ENCODE measurements at regions not wholly inside any gene's neighbourhood (a gene's known extent, or its start where the extent isn't known, plus 50 kb on each side); places are given as distances from the start of the nearest gene placed in this dataset.
A peak's percentile ranks its signal among the peaks of the same experiment; 100 is the strongest.

DNA sequence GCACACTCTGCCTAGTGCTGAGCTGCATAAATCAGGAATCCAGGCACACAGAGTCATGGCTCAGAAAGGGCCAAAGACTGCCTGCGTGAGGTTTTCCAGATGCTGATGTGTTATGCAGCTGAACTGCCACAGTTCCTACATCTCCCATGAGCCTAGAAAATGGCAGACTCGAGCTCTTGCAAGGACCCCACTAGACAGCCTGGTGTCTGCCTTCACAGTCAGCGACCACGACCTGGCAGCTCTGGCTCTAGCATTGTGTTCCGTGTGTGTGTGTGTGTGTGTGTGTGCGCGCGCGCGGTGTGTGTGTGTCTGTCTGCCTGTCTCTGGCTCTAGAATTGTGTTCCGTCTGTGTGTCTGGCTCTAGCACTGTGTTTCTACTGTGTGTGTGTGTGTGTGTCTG lies 203.6 kb upstream of the AGTR2 start:
- H3K4me3 ChIP-seq (ENCODE audit: insufficient read depth in 1 of 2, low read depth in 1 of 2, low read length in 2 of 2), result no peak overlapping the region
- H2AFZ ChIP-seq (ENCODE audit: low read depth, low read length), result no peak overlapping the region
- no peak overlapping the region for H3K27ac ChIP-seq (ENCODE audit: low read length, poor library complexity, severe bottlenecking)
- no peak overlapping the region for H3K4ac ChIP-seq (ENCODE audit: low read depth in 1 of 2, low read length in 2 of 2)
- peak; percentile 18 for DNase-seq
- H3K18ac ChIP-seq (ENCODE audit: low read depth in 1 of 2, low read length in 2 of 2), result peak overlapping the region in 1 of 2 experiments; percentile 18
- H3K36me3 ChIP-seq (ENCODE audit: control insufficient read depth in 1 of 2, insufficient read depth in 2 of 2, low read depth in 1 of 2, low read length in 2 of 2), result no peaks in the 10 kb centered on the region
- H2AK5ac ChIP-seq (ENCODE audit: low read length, severe bottlenecking), result no peak overlapping the region
- peaks cover 2% of the 10 kb centered on the region for H3K79me1 ChIP-seq (replicated peaks; ENCODE audit: low read length, poor library complexity, severe bottlenecking)
- no peak overlapping the region for H2BK5ac ChIP-seq (ENCODE audit: low read depth, low read length, poor library complexity, severe bottlenecking)
- H3K4me2 ChIP-seq (ENCODE audit: low read length, poor library complexity, severe bottlenecking), result no peak overlapping the region
- H3K27me3 ChIP-seq (ENCODE audit: control insufficient read depth in 1 of 2, insufficient read depth in 1 of 2, low read length in 2 of 2), result peaks cover 0 to 34% of the 10 kb centered on the region in 2 experiments
- no peak overlapping the region for H2BK15ac ChIP-seq (ENCODE audit: low read depth, poor library complexity, severe bottlenecking)
- no peak overlapping the region for H4K91ac ChIP-seq (ENCODE audit: low read length)
- H2BK120ac ChIP-seq (ENCODE audit: low read depth, low read length), result no peak overlapping the region
- H3K4me1 ChIP-seq (ENCODE audit: control insufficient read depth, insufficient read depth, low read depth, low read length), result peaks cover 5% of the 10 kb centered on the region
- H4K8ac ChIP-seq (ENCODE audit: low read length), result peak overlapping the region; percentile 49
- no peak overlapping the region for H3K23ac ChIP-seq (ENCODE audit: low read length in 2 of 2)
- H2BK12ac ChIP-seq (ENCODE audit: low read length in 2 of 2), result no peak overlapping the region
- H3K9ac ChIP-seq (ENCODE audit: low read length), result no peak overlapping the region
- peaks cover 21% of the 10 kb centered on the region for H3K9me3 ChIP-seq (ENCODE audit: control insufficient read depth, low read length)
- H3K14ac ChIP-seq (ENCODE audit: low read length in 2 of 2), result no peak overlapping the region
- 82% methylated on average over 8 of the region's 11 CpGs for WGBS

DNA sequence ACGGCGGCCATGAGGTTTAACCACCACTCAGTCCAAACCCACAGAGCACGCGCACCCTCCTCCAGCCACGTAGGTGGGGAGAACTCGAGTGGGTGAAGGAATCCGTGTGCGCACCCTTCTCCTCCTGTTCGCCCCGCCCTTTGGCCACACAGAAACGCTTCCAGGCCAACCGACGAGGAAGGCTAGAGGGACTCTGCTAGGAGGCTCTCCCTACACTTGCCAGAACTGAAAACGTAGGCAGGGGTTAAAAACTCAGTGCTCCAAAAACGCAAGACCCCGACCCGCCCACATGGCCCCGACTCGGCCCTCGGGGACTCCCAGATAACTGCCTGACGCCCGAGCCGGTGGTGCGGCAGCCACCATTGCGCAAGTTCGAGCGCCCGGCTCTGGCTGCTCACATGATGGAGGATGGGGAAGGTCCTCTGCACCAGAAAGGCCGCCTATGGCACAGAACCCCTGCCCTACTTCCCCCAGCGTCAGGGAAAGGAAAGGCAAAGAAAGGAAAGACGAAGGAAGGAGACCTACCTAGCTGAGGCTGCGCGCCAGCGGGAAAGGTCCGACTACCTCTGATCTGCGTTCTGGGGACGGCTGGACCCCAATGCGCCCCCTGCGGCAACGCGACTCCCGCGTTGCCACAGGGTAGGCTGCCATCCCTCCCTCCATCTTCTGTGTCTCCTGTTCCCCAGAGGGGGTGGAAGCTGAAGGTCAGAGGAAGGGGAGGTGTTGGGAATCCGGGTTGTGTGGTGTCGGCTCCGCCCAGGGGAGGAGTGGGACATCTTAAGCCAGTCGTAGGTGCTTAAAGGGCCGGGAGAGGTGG lies 201.9 kb upstream of the AGTR2 start:
- H3K4me2 ChIP-seq (ENCODE audit: low read length, poor library complexity, severe bottlenecking), result peak overlapping the region; percentile 41
- no peak overlapping the region for H3K23ac ChIP-seq (ENCODE audit: low read length in 2 of 2)
- H3K4me3 ChIP-seq (ENCODE audit: insufficient read depth in 1 of 2, low read depth in 1 of 2, low read length in 2 of 2), result peak overlapping the region; percentile 70 to 73
- H2AFZ ChIP-seq (ENCODE audit: low read depth, low read length), result peak overlapping the region; percentile 82
- H4K8ac ChIP-seq (ENCODE audit: low read length), result peak overlapping the region; percentile 54
- H3K27ac ChIP-seq (ENCODE audit: low read length, poor library complexity, severe bottlenecking), result peak overlapping the region; percentile 80
- WGBS, result 0% methylated on average over 6 of the region's 48 CpGs
- H3K4ac ChIP-seq (ENCODE audit: low read depth in 1 of 2, low read length in 2 of 2), result peak overlapping the region in 1 of 2 experiments; percentile 80
- H3K79me1 ChIP-seq (replicated peaks; ENCODE audit: low read length, poor library complexity, severe bottlenecking), result peaks cover 2% of the 10 kb centered on the region
- peak; percentile 66 for DNase-seq
- H2BK120ac ChIP-seq (ENCODE audit: low read depth, low read length), result peak overlapping the region; percentile 61
- peaks cover 0 to 35% of the 10 kb centered on the region in 2 experiments for H3K27me3 ChIP-seq (ENCODE audit: control insufficient read depth in 1 of 2, insufficient read depth in 1 of 2, low read length in 2 of 2)
- peak overlapping the region in 1 of 2 experiments; percentile 67 for H2BK12ac ChIP-seq (ENCODE audit: low read length in 2 of 2)
- peak overlapping the region; percentile 86 for H3K9ac ChIP-seq (ENCODE audit: low read length)
- peaks cover 5% of the 10 kb centered on the region for H3K4me1 ChIP-seq (ENCODE audit: control insufficient read depth, insufficient read depth, low read depth, low read length)
- no peak overlapping the region for H2BK15ac ChIP-seq (ENCODE audit: low read depth, poor library complexity, severe bottlenecking)
- peak overlapping the region; percentile 75 for H4K91ac ChIP-seq (ENCODE audit: low read length)
- peak overlapping the region; percentile 54 to 91 for H3K18ac ChIP-seq (ENCODE audit: low read depth in 1 of 2, low read length in 2 of 2)
- peaks cover 22% of the 10 kb centered on the region for H3K9me3 ChIP-seq (ENCODE audit: control insufficient read depth, low read length)
- no peak overlapping the region for H3K14ac ChIP-seq (ENCODE audit: low read length in 2 of 2)
- no peak overlapping the region for H2BK5ac ChIP-seq (ENCODE audit: low read depth, low read length, poor library complexity, severe bottlenecking)
- H2AK5ac ChIP-seq (ENCODE audit: low read length, severe bottlenecking), result no peak overlapping the region
- no peaks in the 10 kb centered on the region for H3K36me3 ChIP-seq (ENCODE audit: control insufficient read depth in 1 of 2, insufficient read depth in 2 of 2, low read depth in 1 of 2, low read length in 2 of 2)

GRCh38 chrX:115970718-115971117 lies 199.8 kb upstream of the AGTR2 start:
- no peak overlapping the region for H4K8ac ChIP-seq (ENCODE audit: low read length)
- no peak overlapping the region for H3K18ac ChIP-seq (ENCODE audit: low read depth in 1 of 2, low read length in 2 of 2)
- no peak overlapping the region for H3K4me2 ChIP-seq (ENCODE audit: low read length, poor library complexity, severe bottlenecking)
- peaks cover 2% of the 10 kb centered on the region for H3K79me1 ChIP-seq (replicated peaks; ENCODE audit: low read length, poor library complexity, severe bottlenecking)
- H3K27me3 ChIP-seq (ENCODE audit: control insufficient read depth in 1 of 2, insufficient read depth in 1 of 2, low read length in 2 of 2), result peaks cover 0 to 44% of the 10 kb centered on the region in 2 experiments
- peaks cover 32% of the 10 kb centered on the region for H3K9me3 ChIP-seq (ENCODE audit: control insufficient read depth, low read length)
- H4K91ac ChIP-seq (ENCODE audit: low read length), result no peak overlapping the region
- H3K27ac ChIP-seq (ENCODE audit: low read length, poor library complexity, severe bottlenecking), result no peak overlapping the region
- no peak for DNase-seq
- H3K36me3 ChIP-seq (ENCODE audit: control insufficient read depth in 1 of 2, insufficient read depth in 2 of 2, low read depth in 1 of 2, low read length in 2 of 2), result no peaks in the 10 kb centered on the region
- no peak overlapping the region for H3K4ac ChIP-seq (ENCODE audit: low read depth in 1 of 2, low read length in 2 of 2)
- no peak overlapping the region for H2BK5ac ChIP-seq (ENCODE audit: low read depth, low read length, poor library complexity, severe bottlenecking)
- H3K4me3 ChIP-seq (ENCODE audit: insufficient read depth in 1 of 2, low read depth in 1 of 2, low read length in 2 of 2), result no peak overlapping the region
- H3K23ac ChIP-seq (ENCODE audit: low read length in 2 of 2), result no peak overlapping the region
- H2BK15ac ChIP-seq (ENCODE audit: low read depth, poor library complexity, severe bottlenecking), result no peak overlapping the region
- no peak overlapping the region for H2BK12ac ChIP-seq (ENCODE audit: low read length in 2 of 2)
- no peak overlapping the region for H3K9ac ChIP-seq (ENCODE audit: low read length)
- no peak overlapping the region for H3K14ac ChIP-seq (ENCODE audit: low read length in 2 of 2)
- 92% methylated on average over 4 of the region's 5 CpGs for WGBS
- H2BK120ac ChIP-seq (ENCODE audit: low read depth, low read length), result no peak overlapping the region
- H2AFZ ChIP-seq (ENCODE audit: low read depth, low read length), result no peak overlapping the region
- H2AK5ac ChIP-seq (ENCODE audit: low read length, severe bottlenecking), result no peak overlapping the region
- H3K4me1 ChIP-seq (ENCODE audit: control insufficient read depth, insufficient read depth, low read depth, low read length), result peaks cover 5% of the 10 kb centered on the region

GRCh38 chrX:115972717-115973116 lies 197.8 kb upstream of the AGTR2 start:
- Histone ChIP-seq H4K91ac (ENCODE audit: low read length) (no peak overlapping the region), H2AFZ (ENCODE audit: low read depth, low read length) (no peak overlapping the region), H3K4me1 (ENCODE audit: control insufficient read depth, insufficient read depth, low read depth, low read length) (peaks cover 2% of the 10 kb centered on the region), H3K23ac (ENCODE audit: low read length in 2 of 2) (no peak overlapping the region), H2BK5ac (ENCODE audit: low read depth, low read length, poor library complexity, severe bottlenecking) (no peak overlapping the region), H3K9me3 (ENCODE audit: control insufficient read depth, low read length) (peaks cover 28% of the 10 kb centered on the region), H3K4me2 (ENCODE audit: low read length, poor library complexity, severe bottlenecking) (no peak overlapping the region), H2BK120ac (ENCODE audit: low read depth, low read length) (no peak overlapping the region), H3K4ac (ENCODE audit: low read depth in 1 of 2, low read length in 2 of 2) (no peak overlapping the region), H3K18ac (ENCODE audit: low read depth in 1 of 2, low read length in 2 of 2) (no peak overlapping the region), H3K36me3 (ENCODE audit: control insufficient read depth in 1 of 2, insufficient read depth in 2 of 2, low read depth in 1 of 2, low read length in 2 of 2) (no peaks in the 10 kb centered on the region), H3K27ac (ENCODE audit: low read length, poor library complexity, severe bottlenecking) (no peak overlapping the region), H2BK12ac (ENCODE audit: low read length in 2 of 2) (no peak overlapping the region), H4K8ac (ENCODE audit: low read length) (peak overlapping the region; percentile 54), H3K4me3 (ENCODE audit: insufficient read depth in 1 of 2, low read depth in 1 of 2, low read length in 2 of 2) (no peak overlapping the region), H3K9ac (ENCODE audit: low read length) (no peak overlapping the region), H2AK5ac (ENCODE audit: low read length, severe bottlenecking) (no peak overlapping the region), H2BK15ac (ENCODE audit: low read depth, poor library complexity, severe bottlenecking) (no peak overlapping the region), H3K14ac (ENCODE audit: low read length in 2 of 2) (no peak overlapping the region), H3K27me3 (ENCODE audit: control insufficient read depth in 1 of 2, insufficient read depth in 1 of 2, low read length in 2 of 2) (peaks cover 0 to 58% of the 10 kb centered on the region in 2 experiments), H3K79me1 (replicated peaks; ENCODE audit: low read length, poor library complexity, severe bottlenecking) (peaks cover 2% of the 10 kb centered on the region)
- peak; percentile 75 for DNase-seq
- no CpG with 5 or more reads among the region's 1 CpG for WGBS

Data from mesenchymal stem cell (in vitro differentiated cells and primary cell).